ENCODE measurements at regions not wholly inside any gene's neighbourhood (a gene's known extent, or its start where the extent isn't known, plus 50 kb on each side); places are given as distances from the start of the nearest gene placed in this dataset.

GRCh38 chr22:49541693-49542230, 285.9 kb downstream of the BRD1 start:
- no peak for TF ChIP-seq POLR2AphosphoS5 (IDR thresholded peaks at IDR 0.05; ENCODE audit: borderline replicate concordance, low read depth, low read length)
- TF ChIP-seq EZH2 (IDR thresholded peaks at IDR 0.05): no peak
- TF ChIP-seq FOXP2 (optimal IDR thresholded peaks at IDR 0.05; ENCODE audit: control extremely low read depth, extremely low read length, insufficient read depth): no peak
